GM10248 (cell line): ENCODE measurements at regions not wholly inside any gene's neighbourhood (a gene's known extent, or its start where the extent isn't known, plus 50 kb on each side); places are given as distances from the start of the nearest gene placed in this dataset.

Source experiments
- CTCF ChIA-PET: fragments of 300-600 bp; sonication (Branson Sonifier 250); formaldehyde crosslinking; extraction: SDS; loops from one replicate; lab custom pipeline; 2021; ENCODE audit warnings: antibody characterized with exemption; lab: Yijun Ruan, JAX
- POLR2A ChIA-PET: fragments of 350-650 bp; sonication (Branson Sonifier 250); formaldehyde crosslinking; extraction: SDS; loops from one replicate; lab custom pipeline; 2020; ENCODE audit warnings: antibody characterized with exemption; lab: Yijun Ruan, JAX
- DNase-seq: peaks from one replicate; pipeline ENCODE4 v3.0.0; 2012; ENCODE audit errors: extremely low spot score
- CTCF ChIP-seq: IDR thresholded peaks from 2 replicates; pipeline ENCODE4 v1.5.1; 2012; ENCODE audit warnings: mild to moderate bottlenecking, low read depth; ENCODE audit errors: extremely low read depth, missing control alignments, control extremely low read depth

GRCh38 chr12:78579846-78580245 is 284.7 kb upstream of the SYT1 start:
- POLR2A ChIA-PET: no interaction called here
- DNase-seq: no peak
- no peak for TF ChIP-seq CTCF
- CTCF ChIA-PET: interaction anchor here (1.6 kb wide), 1 partner anchor 10 kb away, joined by 4 read pairs; no protein-coding TSS in a partner anchor

- POLR2A ChIA-PET: no interaction called here
- DNase-seq: no peak
- TF ChIP-seq CTCF: no peak
- CTCF ChIA-PET: interaction anchor here (1.6 kb wide), 1 partner anchor 10 kb away, joined by 4 read pairs; no protein-coding TSS in a partner anchor
These were observed 284.3 kb upstream of the SYT1 start for GRCh38 chr12:78580296-78580695.

- CTCF ChIA-PET: interaction anchor here (0.7 to 1.4 kb wide), 2 partner anchors 11 to 640 kb away, joined by 3 read pairs; no protein-coding TSS in a partner anchor
- TF ChIP-seq CTCF: no peak
- no peak for DNase-seq
- POLR2A ChIA-PET: no interaction called here
These were observed 279.9 kb upstream of the SYT1 start for GRCh38 chr12:78584695-78585094.

GRCh38 chr12:78585132-78585531 is 279.4 kb upstream of the SYT1 start:
- POLR2A ChIA-PET: no interaction called here
- no peak for DNase-seq
- CTCF ChIA-PET: interaction anchor here (1.4 kb wide), 1 partner anchor 11 kb away, joined by 3 read pairs; no protein-coding TSS in a partner anchor

GRCh38 chr12:78586790-78587189 is 277.8 kb upstream of the SYT1 start:
- ChIA-PET CTCF (no interaction called here), POLR2A (no interaction called here)
- no peak for DNase-seq
- TF ChIP-seq CTCF: no peak

More at GRCh38 chr12:78585132-78585531, 279.4 kb upstream of the SYT1 start:
- TF ChIP-seq CTCF: no peak

GRCh38 chr12:78599366-78599765 is 265.2 kb upstream of the SYT1 start:
- POLR2A ChIA-PET: no interaction called here
- CTCF ChIA-PET: interaction anchor here (1.1 kb wide), 1 partner anchor 24 kb away, joined by 3 read pairs; no protein-coding TSS in a partner anchor
- DNase-seq: no peak
- TF ChIP-seq CTCF: no peak
